ENCODE measurements at regions not wholly inside any gene's neighbourhood (a gene's known extent, or its start where the extent isn't known, plus 50 kb on each side); places are given as distances from the start of the nearest gene placed in this dataset.
"Not testable (repeated sequence)": the region's sequence is repeated elsewhere in the genome, so short reads cannot be mapped to it uniquely, and the experiment has no call there.

GRCh38 chr1:222058249-222058648 is 316.4 kb upstream of the DUSP10 start:
- DNase-seq: no peak

GRCh38 chr1:222057162-222057561 is 315.3 kb upstream of the DUSP10 start:
- DNase-seq: no peak

DNA sequence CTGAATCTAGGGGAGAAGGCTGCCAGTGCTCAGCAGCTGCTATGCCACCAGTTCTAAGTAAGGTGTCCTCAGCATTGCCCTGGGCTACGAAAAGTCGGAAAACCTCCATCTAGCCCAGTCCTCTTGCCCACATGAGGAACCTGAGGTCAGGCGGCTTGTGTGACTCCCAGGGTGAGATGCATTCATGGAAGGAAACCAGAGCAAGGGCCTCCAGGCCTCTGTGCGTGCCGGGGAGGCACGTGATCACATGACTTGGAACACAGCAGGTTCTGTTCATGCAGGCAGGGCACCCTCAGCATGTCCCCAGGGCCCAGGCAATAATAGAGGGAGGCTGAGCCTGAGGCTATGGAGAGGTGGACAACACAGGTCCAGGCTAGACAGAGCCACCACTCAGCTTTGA is 312.5 kb upstream of the DUSP10 start:
- no peak for DNase-seq

DNA sequence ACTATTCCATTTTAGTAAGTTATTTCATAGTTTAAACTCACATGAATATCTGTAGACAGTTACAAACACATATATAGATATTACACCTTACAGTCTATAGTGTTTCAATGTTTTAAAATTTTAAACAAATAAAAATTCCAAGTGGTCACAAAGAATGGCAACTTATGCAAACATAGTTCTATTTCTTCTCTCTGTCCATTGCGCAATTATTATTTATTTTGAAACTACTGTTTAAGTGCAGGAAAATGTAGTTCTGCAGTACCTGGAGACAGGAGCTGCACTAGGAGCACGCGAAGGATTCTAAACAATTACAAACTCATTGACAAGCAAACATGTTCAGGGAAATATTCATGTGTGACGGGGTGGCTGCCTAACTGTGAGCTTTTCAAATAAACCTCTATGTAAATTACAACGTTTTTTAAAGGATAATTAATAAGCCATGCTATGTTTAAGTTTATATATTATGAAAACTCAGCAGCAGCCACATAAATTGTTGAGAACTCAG is 312.0 kb upstream of the DUSP10 start:
- DNase-seq: no peak

DNA sequence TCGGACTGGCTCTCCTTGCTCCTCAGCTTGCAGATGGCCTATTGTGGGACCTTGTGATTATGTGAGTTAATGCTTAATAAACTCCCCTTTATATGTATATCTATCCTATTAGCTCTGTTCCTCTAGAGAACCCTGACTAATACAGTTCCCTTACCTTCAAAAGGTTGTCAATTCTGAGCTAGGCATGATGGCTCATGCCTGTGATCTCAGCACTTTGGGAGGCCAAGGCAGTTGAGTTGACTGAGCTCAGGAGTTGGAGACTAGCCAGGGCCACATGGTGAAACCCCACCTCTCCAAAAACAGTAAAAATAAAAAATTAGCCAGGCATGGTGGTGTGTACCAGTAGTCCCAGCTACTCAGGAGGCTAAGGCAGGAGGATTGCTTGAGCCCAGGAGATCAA is 309.4 kb upstream of the DUSP10 start:
- DNase-seq: not testable (repeated sequence)

- DNase-seq: not testable (repeated sequence)
Observed at GRCh38 chr1:222049661-222050060, 307.8 kb upstream of the DUSP10 start.

DNA sequence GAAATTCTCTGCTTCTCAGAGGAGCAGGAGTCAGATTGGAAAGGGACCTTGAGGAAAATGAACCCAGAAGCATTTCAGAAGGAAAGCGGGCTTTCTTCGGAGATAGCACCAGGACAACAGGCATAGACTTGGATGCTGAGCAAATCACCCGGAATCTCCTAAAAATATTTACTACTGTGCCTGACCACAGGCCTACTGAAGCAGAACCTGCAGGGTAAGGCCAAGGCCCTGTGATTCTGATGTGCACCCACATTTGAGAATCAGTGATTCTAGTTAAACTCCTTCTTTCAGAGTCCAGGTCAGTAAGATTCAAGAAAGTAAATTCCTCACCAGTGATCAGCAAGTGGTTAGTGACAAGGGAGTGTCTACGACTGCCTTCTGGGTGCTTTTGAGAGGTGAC is 307.3 kb upstream of the DUSP10 start:
- no peak for DNase-seq

GRCh38 chr1:222048094-222048595 is 306.3 kb upstream of the DUSP10 start:
- DNase-seq: no peak

GRCh38 chr1:222047366-222047765 is 305.5 kb upstream of the DUSP10 start:
- DNase-seq: no peak

GRCh38 chr1:222046684-222047263 is 304.9 kb upstream of the DUSP10 start:
- no peak for DNase-seq

GRCh38 chr1:222045786-222046185 is 303.9 kb upstream of the DUSP10 start:
- no peak for DNase-seq

DNA sequence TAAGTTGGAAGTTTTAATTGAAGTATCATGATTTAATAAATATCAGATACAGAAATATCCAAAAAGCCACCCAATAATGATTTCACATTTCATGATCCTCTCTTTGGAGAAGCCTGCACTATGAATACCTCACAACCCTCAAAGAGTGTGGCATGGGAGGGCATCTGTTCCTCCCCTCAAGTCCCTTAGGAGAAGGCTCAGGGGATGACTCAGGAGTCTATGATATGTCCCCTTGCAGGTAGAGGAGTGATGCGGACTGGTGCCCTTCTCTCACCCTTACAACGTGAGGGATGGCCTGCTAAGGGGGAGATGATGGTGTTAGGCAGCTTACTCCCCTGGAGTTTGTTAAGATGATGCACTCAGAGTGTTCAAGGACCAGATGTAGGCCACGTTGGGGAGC is 303.3 kb upstream of the DUSP10 start:
- DNase-seq: no peak

- DNase-seq: no peak
Observed at GRCh38 chr1:222043444-222044292, 301.8 kb upstream of the DUSP10 start.

GRCh38 chr1:222042120-222042519 is 300.2 kb upstream of the DUSP10 start:
- no peak for DNase-seq

DNA sequence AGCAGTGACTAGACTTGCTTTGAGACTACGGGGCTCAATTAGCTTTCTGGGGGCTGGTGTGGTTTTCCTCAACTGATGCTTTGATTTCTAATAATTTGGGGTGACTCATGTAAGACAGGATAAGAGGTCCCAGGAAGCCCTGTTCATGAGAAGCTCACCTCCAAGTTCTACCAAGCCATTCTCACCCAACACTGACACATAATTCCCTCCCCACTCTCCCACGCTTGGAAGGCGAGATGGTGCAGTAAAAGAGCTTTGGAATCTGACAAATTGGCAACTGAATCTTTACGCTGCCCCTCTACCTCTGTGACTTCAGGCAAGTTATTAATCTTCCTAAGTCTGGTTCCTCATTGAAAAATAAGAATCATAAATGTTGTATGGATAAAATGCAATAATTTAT is 299.1 kb upstream of the DUSP10 start:
- DNase-seq: no peak

DNA sequence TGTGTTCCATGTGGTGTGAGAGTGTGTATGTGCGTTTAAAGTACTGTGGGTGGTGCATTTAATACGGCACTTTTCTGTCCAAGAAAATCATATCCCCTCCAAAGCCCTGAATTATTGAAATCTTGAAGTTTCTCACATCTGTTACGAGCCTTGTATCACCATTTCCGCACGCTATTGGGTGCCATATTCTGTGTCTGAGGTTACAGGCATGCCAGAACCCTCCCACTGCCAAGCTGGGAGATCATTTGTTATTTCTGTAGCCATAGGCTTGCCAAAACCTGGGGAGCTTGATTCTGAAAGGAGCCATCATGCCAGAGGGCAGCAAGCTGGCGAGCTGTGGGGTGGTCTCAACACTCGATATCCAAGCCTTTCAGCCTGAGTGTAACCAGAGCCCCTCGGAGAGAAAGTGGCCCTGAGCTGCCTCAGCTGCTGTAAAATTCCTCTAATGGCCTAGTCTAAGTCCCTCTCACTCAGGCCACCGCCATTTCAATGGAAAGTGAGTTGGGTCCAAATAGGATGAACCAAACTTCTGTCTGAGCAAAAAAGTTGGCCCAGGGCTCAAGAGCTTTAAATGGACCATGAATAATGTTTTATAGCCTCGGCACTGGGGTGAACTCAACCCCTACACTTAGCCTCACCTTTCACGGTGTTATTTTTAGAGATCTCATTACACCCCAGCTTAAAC is 298.4 kb upstream of the DUSP10 start:
- no peak for DNase-seq

GRCh38 chr1:222038971-222039370 is 297.1 kb upstream of the DUSP10 start:
- DNase-seq: no peak

- no peak for DNase-seq
Observed at GRCh38 chr1:222037720-222038119, 295.8 kb upstream of the DUSP10 start.

GRCh38 chr1:222034790-222035189 is 292.9 kb upstream of the DUSP10 start:
- DNase-seq: no peak

DNA sequence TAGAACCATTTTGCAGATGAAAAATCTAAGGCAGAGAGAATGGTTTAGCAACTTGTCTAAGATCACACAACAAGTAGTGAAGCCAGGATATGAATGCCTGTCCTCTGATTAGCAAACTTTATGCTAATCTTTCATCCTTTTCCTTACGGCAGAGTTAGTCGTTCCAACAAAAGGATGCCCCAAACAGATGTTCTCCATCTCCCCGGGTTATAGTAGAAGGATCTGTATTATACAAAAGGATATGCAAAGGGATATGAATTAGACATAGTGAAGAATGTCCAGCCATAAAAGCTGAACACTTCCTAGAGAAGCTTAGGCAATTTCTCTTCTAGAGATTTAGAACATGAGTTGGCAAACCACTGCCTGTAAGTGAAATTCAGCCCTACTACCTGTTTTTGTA is 291.6 kb upstream of the DUSP10 start:
- DNase-seq: no peak

GRCh38 chr1:222031318-222031717 is 289.4 kb upstream of the DUSP10 start:
- DNase-seq: no peak

GRCh38 chr1:222028676-222029075 is 286.8 kb upstream of the DUSP10 start:
- DNase-seq: no peak

- no peak for DNase-seq
Observed at GRCh38 chr1:222028116-222028515, 286.2 kb upstream of the DUSP10 start.

DNA sequence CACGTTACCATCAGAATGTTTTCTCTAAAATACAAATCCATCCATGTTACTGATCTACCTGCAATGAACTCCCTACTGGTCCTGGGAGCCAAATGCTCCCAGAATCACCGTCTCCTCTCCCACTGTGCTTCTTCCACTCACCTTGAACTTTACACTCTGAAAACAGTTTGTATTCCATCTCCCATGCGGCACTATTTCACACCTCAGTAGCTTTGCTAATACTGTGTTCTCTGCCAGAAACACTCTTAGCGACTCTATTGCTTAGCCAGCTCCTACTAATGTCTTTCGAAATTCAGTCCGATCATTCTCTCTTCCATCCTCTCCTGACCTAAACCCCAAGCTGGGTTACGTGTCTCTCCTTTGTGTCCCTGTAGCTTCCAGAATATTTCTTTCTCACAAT is 284.4 kb upstream of the DUSP10 start:
- DNase-seq: no peak
